ENCODE measurements at regions not wholly inside any gene's neighbourhood (a gene's known extent, or its start where the extent isn't known, plus 50 kb on each side); places are given as distances from the start of the nearest gene placed in this dataset.

DNA sequence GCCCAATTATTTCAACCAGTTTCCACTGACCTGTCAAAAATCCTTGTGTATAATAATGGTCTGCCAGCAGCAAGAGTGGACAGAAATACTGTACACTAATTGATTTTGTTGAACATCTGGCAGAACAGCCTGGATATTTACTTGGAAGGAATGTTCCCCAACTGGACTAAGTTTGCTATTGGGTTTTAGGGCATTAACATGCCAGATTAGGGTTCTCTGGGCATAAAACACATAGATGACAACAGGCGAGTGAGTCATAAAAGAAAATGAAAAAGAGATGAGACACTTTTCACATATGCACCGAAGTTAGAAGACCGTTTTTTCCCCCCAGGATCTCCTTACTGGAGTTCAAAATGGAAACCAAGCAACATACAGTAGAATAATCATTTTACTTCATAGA is 236.3 kb upstream of the NAV3 start:
- H3K4me1 Mint-ChIP-seq: no peaks in the 10 kb centered on the region
- no peak overlapping the region for H3K4me3 ChIP-seq (ENCODE audit: low read length)
- H3K27ac ChIP-seq (ENCODE audit: low read length): no peak overlapping the region
- no peak overlapping the region for H3K27ac Mint-ChIP-seq
- no peaks in the 10 kb centered on the region for H3K27me3 Mint-ChIP-seq (ENCODE audit: low read depth in 2 of 2)
- H3K9me3 Mint-ChIP-seq: peaks cover 5 to 7% of the 10 kb centered on the region in 2 donors
- no peaks in the 10 kb centered on the region for H3K4me1 ChIP-seq (ENCODE audit: control insufficient read depth, insufficient read depth, low read length)
- TF ChIP-seq, protein P1, sequence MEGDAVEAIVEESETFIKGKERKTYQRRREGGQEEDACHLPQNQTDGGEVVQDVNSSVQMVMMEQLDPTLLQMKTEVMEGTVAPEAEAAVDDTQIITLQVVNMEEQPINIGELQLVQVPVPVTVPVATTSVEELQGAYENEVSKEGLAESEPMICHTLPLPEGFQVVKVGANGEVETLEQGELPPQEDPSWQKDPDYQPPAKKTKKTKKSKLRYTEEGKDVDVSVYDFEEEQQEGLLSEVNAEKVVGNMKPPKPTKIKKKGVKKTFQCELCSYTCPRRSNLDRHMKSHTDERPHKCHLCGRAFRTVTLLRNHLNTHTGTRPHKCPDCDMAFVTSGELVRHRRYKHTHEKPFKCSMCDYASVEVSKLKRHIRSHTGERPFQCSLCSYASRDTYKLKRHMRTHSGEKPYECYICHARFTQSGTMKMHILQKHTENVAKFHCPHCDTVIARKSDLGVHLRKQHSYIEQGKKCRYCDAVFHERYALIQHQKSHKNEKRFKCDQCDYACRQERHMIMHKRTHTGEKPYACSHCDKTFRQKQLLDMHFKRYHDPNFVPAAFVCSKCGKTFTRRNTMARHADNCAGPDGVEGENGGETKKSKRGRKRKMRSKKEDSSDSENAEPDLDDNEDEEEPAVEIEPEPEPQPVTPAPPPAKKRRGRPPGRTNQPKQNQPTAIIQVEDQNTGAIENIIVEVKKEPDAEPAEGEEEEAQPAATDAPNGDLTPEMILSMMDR (IDR thresholded peaks at IDR 0.05): no peak
- ATAC-seq (no peak), DNase-seq (no peak)
- no peaks in the 10 kb centered on the region for H3K9me3 ChIP-seq (ENCODE audit: control insufficient read depth, insufficient read depth, low read length)
- no peaks in the 10 kb centered on the region for H3K36me3 ChIP-seq (ENCODE audit: control insufficient read depth, insufficient read depth, low read length)
- WGBS (ENCODE audit: insufficient coverage): 97% methylated on average over 3 of the region's 3 CpGs
- no peaks in the 10 kb centered on the region for H3K36me3 Mint-ChIP-seq
- no peaks in the 10 kb centered on the region for H3K27me3 ChIP-seq (ENCODE audit: control insufficient read depth, insufficient read depth, low read length)
- no peak overlapping the region for H3K4me3 Mint-ChIP-seq
- intact Hi-C loops (cut with micrococcal nuclease): no loop called here

DNA sequence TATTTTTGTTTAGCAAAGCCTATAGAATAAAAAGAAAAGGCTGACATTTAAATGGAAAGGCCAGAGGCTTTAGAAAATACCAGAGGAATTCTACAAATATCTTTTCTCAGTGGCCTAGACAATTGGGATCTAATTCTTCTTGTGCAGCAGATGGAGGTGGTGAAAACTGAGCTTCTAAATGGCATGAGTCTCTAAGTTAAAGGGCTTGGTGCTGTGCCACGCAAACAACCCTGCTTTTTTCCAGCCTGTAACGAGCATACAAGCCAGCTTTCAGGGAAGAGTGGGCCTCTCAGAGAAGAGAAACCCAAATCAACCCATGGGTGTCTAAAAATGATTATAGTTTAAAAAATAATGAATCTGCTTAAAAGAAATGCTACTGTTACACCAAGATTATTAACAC is 237.9 kb upstream of the NAV3 start:
- H3K4me3 ChIP-seq (ENCODE audit: low read length): no peak overlapping the region
- no peaks in the 10 kb centered on the region for H3K4me1 Mint-ChIP-seq
- no peaks in the 10 kb centered on the region for H3K4me1 ChIP-seq (ENCODE audit: control insufficient read depth, insufficient read depth, low read length)
- peaks cover 8 to 13% of the 10 kb centered on the region in 2 donors for H3K9me3 Mint-ChIP-seq
- H3K9me3 ChIP-seq (ENCODE audit: control insufficient read depth, insufficient read depth, low read length): no peaks in the 10 kb centered on the region
- no peaks in the 10 kb centered on the region for H3K36me3 Mint-ChIP-seq
- H3K27ac Mint-ChIP-seq: no peak overlapping the region
- H3K4me3 Mint-ChIP-seq: no peak overlapping the region
- intact Hi-C loops (cut with micrococcal nuclease): no loop called here
- DNase-seq (no peak), ATAC-seq (no peak)
- WGBS (ENCODE audit: insufficient coverage): 68% methylated on average over 2 of the region's 2 CpGs
- no peaks in the 10 kb centered on the region for H3K27me3 Mint-ChIP-seq (ENCODE audit: low read depth in 2 of 2)
- H3K27ac ChIP-seq (ENCODE audit: low read length): no peak overlapping the region
- TF ChIP-seq, protein P1 (IDR thresholded peaks at IDR 0.05): no peak
- no peaks in the 10 kb centered on the region for H3K27me3 ChIP-seq (ENCODE audit: control insufficient read depth, insufficient read depth, low read length)
- H3K36me3 ChIP-seq (ENCODE audit: control insufficient read depth, insufficient read depth, low read length): no peaks in the 10 kb centered on the region

DNA sequence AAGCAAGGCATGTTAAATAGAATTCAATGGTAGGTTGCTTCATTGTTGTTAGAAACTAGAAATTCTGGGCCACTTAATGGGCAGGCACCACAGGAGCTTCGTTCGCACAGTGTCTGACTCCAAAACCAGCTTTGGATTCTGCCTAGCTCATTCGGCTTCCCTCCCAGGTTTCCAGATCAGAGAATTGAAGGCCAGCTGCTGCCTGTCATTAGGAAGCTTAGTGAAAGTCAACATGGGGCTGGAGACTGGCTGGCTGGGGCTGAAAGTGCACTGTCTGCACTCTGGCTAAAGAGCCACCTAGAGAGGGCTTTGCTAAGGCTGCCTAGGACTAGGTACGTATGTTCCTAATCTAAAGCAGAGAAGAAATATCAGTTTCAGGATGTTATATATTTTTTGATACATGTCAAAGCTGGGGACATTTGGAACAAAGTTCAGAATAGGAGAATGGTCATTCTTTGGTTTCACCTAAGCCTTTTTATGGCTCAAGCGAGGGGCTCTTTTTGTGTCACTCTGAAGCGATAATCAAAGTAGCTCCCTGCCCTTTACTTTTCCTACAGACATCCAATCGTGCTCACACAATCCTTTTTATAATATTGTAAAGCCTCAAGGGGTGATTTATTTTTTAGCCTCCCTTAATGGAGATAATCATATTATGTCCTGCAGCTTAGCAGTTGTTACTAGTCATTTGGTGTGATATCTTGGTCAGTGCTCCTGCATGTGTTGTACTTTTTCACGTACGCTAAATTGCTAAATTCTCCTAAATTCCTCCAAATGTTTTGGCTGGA is 238.5 kb upstream of the NAV3 start:
- WGBS (ENCODE audit: insufficient coverage): 87% methylated on average over 8 of the region's 9 CpGs
- no peak overlapping the region for H3K4me3 Mint-ChIP-seq
- H3K4me1 ChIP-seq (ENCODE audit: control insufficient read depth, insufficient read depth, low read length): no peaks in the 10 kb centered on the region
- TF ChIP-seq, protein P1 (IDR thresholded peaks at IDR 0.05): no peak
- intact Hi-C loops (cut with micrococcal nuclease): no loop called here
- no peaks in the 10 kb centered on the region for H3K27me3 Mint-ChIP-seq (ENCODE audit: low read depth in 2 of 2)
- H3K4me1 Mint-ChIP-seq: no peaks in the 10 kb centered on the region
- H3K27ac ChIP-seq (ENCODE audit: low read length): no peak overlapping the region
- H3K9me3 Mint-ChIP-seq: peaks cover 8 to 10% of the 10 kb centered on the region in 2 donors
- no peak for ATAC-seq
- H3K36me3 ChIP-seq (ENCODE audit: control insufficient read depth, insufficient read depth, low read length): no peaks in the 10 kb centered on the region
- H3K27me3 ChIP-seq (ENCODE audit: control insufficient read depth, insufficient read depth, low read length): no peaks in the 10 kb centered on the region
- H3K9me3 ChIP-seq (ENCODE audit: control insufficient read depth, insufficient read depth, low read length): no peaks in the 10 kb centered on the region
- H3K4me3 ChIP-seq (ENCODE audit: low read length): no peak overlapping the region
- no peaks in the 10 kb centered on the region for H3K36me3 Mint-ChIP-seq
- H3K27ac Mint-ChIP-seq: no peak overlapping the region
- DNase-seq: no peak

DNA sequence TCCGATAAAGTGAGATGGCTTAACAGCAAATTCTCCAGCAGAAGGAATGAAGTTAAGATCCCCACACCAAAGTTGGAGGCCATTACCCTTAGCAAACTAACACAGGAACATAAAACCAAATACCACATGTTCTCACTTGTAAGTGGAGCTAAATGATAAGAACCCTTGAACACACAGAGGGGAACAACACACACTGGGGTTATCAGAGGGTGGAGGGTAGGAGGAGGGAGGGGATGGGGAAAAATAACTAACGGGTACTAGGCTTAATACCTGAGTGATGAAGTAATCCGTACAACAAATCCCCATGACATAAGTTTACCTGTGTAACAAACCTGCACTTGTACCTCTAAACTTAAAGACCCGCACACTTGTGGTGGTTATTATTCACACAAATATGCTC is 240.4 kb upstream of the NAV3 start:
- H3K4me1 ChIP-seq (ENCODE audit: control insufficient read depth, insufficient read depth, low read length): no peaks in the 10 kb centered on the region
- H3K27me3 ChIP-seq (ENCODE audit: control insufficient read depth, insufficient read depth, low read length): no peaks in the 10 kb centered on the region
- no peaks in the 10 kb centered on the region for H3K9me3 ChIP-seq (ENCODE audit: control insufficient read depth, insufficient read depth, low read length)
- intact Hi-C loops (cut with micrococcal nuclease): no loop called here
- Mint-ChIP-seq H3K4me1 (no peaks in the 10 kb centered on the region), H3K27ac (no peak overlapping the region), H3K36me3 (no peaks in the 10 kb centered on the region), H3K27me3 (ENCODE audit: low read depth in 2 of 2) (no peaks in the 10 kb centered on the region), H3K4me3 (no peak overlapping the region), H3K9me3 (peaks cover 8 to 9% of the 10 kb centered on the region in 2 donors)
- H3K27ac ChIP-seq (ENCODE audit: low read length): no peak overlapping the region
- ATAC-seq: no peak
- H3K36me3 ChIP-seq (ENCODE audit: control insufficient read depth, insufficient read depth, low read length): no peaks in the 10 kb centered on the region
- DNase-seq: no peak
- H3K4me3 ChIP-seq (ENCODE audit: low read length): no peak overlapping the region
- WGBS (ENCODE audit: insufficient coverage): 93% methylated on average over 1 of the region's 4 CpGs
- TF ChIP-seq, protein P1 (IDR thresholded peaks at IDR 0.05): no peak
